ENCODE measurements at regions not wholly inside any gene's neighbourhood (a gene's known extent, or its start where the extent isn't known, plus 50 kb on each side); places are given as distances from the start of the nearest gene placed in this dataset.

DNA sequence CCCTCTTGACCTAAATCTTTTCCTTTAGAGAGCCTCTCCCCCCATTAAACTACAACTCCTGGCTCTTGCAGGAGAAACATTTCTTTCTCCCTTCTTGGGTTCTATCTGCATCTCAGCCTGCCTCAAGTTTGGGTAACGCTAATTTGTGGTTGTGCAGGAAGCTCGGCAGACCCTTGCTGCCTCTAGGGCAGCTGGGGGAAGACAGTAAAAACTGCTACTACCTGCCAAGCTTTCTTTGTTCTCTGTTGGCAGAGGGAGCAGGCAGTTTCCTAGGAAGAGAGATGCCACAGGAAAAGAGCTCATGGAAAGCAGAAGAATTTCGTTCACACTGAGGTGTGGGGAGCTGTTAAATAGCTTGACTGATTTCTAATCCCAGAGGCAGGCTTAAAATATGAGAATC lies 555.6 kb upstream of the IGFBP7 start:
- TF ChIP-seq JUNB (IDR thresholded peaks at IDR 0.05) = no peak
- TF ChIP-seq ZSCAN29 (IDR thresholded peaks at IDR 0.05) = no peak
- no peak for TF ChIP-seq POLR2A (IDR thresholded peaks at IDR 0.05; ENCODE audit: low read depth, low read length)
- TF ChIP-seq MYC (IDR thresholded peaks at IDR 0.05; ENCODE audit: insufficient read depth, insufficient read length, insufficient replicate concordance, low read length, severe bottlenecking) = no peak

All from GM12878 (cell line).